ENCODE measurements at regions not wholly inside any gene's neighbourhood (a gene's known extent, or its start where the extent isn't known, plus 50 kb on each side); places are given as distances from the start of the nearest gene placed in this dataset.

- H3K27ac ChIP-seq, result no peak overlapping the region
- DNase-seq, result no peak
- H3K27me3 ChIP-seq, result no peaks in the 10 kb centered on the region
- intact Hi-C loops (cut with DNase I), result no loop called here
- no peaks in the 10 kb centered on the region for H3K4me1 ChIP-seq
- no peak overlapping the region for H3K4me3 ChIP-seq
- no peaks in the 10 kb centered on the region for H3K9me3 ChIP-seq
- TF ChIP-seq, protein P1, sequence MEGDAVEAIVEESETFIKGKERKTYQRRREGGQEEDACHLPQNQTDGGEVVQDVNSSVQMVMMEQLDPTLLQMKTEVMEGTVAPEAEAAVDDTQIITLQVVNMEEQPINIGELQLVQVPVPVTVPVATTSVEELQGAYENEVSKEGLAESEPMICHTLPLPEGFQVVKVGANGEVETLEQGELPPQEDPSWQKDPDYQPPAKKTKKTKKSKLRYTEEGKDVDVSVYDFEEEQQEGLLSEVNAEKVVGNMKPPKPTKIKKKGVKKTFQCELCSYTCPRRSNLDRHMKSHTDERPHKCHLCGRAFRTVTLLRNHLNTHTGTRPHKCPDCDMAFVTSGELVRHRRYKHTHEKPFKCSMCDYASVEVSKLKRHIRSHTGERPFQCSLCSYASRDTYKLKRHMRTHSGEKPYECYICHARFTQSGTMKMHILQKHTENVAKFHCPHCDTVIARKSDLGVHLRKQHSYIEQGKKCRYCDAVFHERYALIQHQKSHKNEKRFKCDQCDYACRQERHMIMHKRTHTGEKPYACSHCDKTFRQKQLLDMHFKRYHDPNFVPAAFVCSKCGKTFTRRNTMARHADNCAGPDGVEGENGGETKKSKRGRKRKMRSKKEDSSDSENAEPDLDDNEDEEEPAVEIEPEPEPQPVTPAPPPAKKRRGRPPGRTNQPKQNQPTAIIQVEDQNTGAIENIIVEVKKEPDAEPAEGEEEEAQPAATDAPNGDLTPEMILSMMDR (IDR thresholded peaks at IDR 0.05), result no peak
- no peak overlapping the region for H3K9ac ChIP-seq (ENCODE audit: low read depth in 2 of 2, low read length in 2 of 2)
- no peaks in the 10 kb centered on the region for H3K36me3 ChIP-seq
Measured at GRCh38 chr9:108609897-108610253, 245.9 kb downstream of the ACTL7B start.

- H3K4me1 ChIP-seq, result no peaks in the 10 kb centered on the region
- TF ChIP-seq, protein P1 (IDR thresholded peaks at IDR 0.05), result no peak
- no peaks in the 10 kb centered on the region for H3K36me3 ChIP-seq
- no peak for DNase-seq
- no peak overlapping the region for H3K4me3 ChIP-seq
- no peaks in the 10 kb centered on the region for H3K27me3 ChIP-seq
- no peaks in the 10 kb centered on the region for H3K9me3 ChIP-seq
- no peak overlapping the region for H3K27ac ChIP-seq
- no peak overlapping the region for H3K9ac ChIP-seq (ENCODE audit: low read depth in 2 of 2, low read length in 2 of 2)
- intact Hi-C loops (cut with DNase I), result no loop called here
Measured at GRCh38 chr9:108609227-108609896, 246.4 kb downstream of the ACTL7B start.

- no peak for DNase-seq
- H3K9ac ChIP-seq (ENCODE audit: low read depth in 2 of 2, low read length in 2 of 2), result no peak overlapping the region
- H3K27ac ChIP-seq, result no peak overlapping the region
- no peaks in the 10 kb centered on the region for H3K4me1 ChIP-seq
- H3K9me3 ChIP-seq, result no peaks in the 10 kb centered on the region
- intact Hi-C loops (cut with DNase I), result no loop called here
- H3K4me3 ChIP-seq, result no peak overlapping the region
- no peaks in the 10 kb centered on the region for H3K27me3 ChIP-seq
- no peaks in the 10 kb centered on the region for H3K36me3 ChIP-seq
- TF ChIP-seq, protein P1 (IDR thresholded peaks at IDR 0.05), result no peak
Measured at GRCh38 chr9:108607607-108608006, 248.2 kb downstream of the ACTL7B start.

DNA sequence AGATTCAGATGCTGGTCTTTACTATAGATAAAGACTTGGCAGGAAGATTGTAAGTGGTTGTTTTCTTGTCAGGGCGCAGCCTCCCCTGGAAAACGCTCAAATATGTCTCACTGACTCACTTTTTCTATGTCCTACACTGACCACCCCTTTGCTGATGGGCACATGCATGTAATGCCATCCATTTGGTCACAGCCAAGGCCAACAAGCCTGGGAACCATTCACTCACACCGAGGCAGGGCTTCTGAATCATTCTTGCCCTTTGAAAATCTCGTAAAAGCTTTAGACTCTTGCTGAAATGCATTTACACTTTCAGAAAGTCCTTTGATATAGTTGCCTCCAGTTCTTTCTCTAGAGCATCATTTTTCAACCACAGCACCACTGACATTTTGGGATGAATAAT, 249.4 kb downstream of the ACTL7B start:
- Histone ChIP-seq H3K27me3 (no peaks in the 10 kb centered on the region), H3K4me1 (no peaks in the 10 kb centered on the region), H3K36me3 (no peaks in the 10 kb centered on the region), H3K9ac (ENCODE audit: low read depth in 2 of 2, low read length in 2 of 2) (no peak overlapping the region), H3K9me3 (no peaks in the 10 kb centered on the region), H3K4me3 (no peak overlapping the region), H3K27ac (no peak overlapping the region)
- intact Hi-C loops (cut with DNase I), result no loop called here
- TF ChIP-seq, protein P1 (IDR thresholded peaks at IDR 0.05), result no peak
- DNase-seq, result no peak

- intact Hi-C loops (cut with DNase I), result no loop called here
- H3K27ac ChIP-seq, result no peak overlapping the region
Measured at GRCh38 chr9:108603141-108603540, 252.6 kb downstream of the ACTL7B start.

More at GRCh38 chr9:108603141-108603540, 252.6 kb downstream of the ACTL7B start:
- Histone ChIP-seq H3K9ac (ENCODE audit: low read depth in 2 of 2, low read length in 2 of 2) (no peak overlapping the region), H3K9me3 (no peaks in the 10 kb centered on the region), H3K36me3 (no peaks in the 10 kb centered on the region), H3K27me3 (no peaks in the 10 kb centered on the region), H3K4me3 (no peak overlapping the region), H3K4me1 (no peaks in the 10 kb centered on the region)
- TF ChIP-seq, protein P1 (IDR thresholded peaks at IDR 0.05), result no peak
- DNase-seq, result no peak
